Progenitor cell of endocrine pancreas (in vitro differentiated cells): ENCODE measurements at regions not wholly inside any gene's neighbourhood (a gene's known extent, or its start where the extent isn't known, plus 50 kb on each side); places are given as distances from the start of the nearest gene placed in this dataset.

Experiments used
- DNase-seq: peaks from one replicate; pipeline ENCODE4 v3.0.0; 2021; ENCODE audit warnings: low spot score; ENCODE audit not compliant: unreplicated experiment
- H3K27ac Mint-ChIP-seq: 2 replicates; pipeline ENCODE4 v1.8.0; 2021; ENCODE audit warnings: mild to moderate bottlenecking, moderate library complexity, mixed read lengths
- H3K27me3 Mint-ChIP-seq: 2 replicates; pipeline ENCODE4 v1.8.0; 2021; ENCODE audit warnings: mixed read lengths
- H3K36me3 Mint-ChIP-seq: 2 replicates; pipeline ENCODE4 v1.8.0; 2022; ENCODE audit warnings: mixed read lengths; ENCODE audit not compliant: insufficient read depth
- H3K4me1 Mint-ChIP-seq: 2 replicates; pipeline ENCODE4 v1.8.0; 2021; ENCODE audit warnings: low read depth, mixed read lengths
- H3K4me3 Mint-ChIP-seq: 2 replicates; pipeline ENCODE4 v1.8.0; 2021; ENCODE audit warnings: low read depth, mild to moderate bottlenecking, moderate library complexity, mixed read lengths
- H3K9me3 Mint-ChIP-seq: 2 replicates; pipeline ENCODE4 v1.8.0; 2021; ENCODE audit warnings: low read depth, mixed read lengths
- TF ChIP-seq, protein P1 (sequence below): fragments of 200-600 bp; sonication (generic); IDR thresholded peaks from one replicate; pipeline ENCODE4 v1.5.0; 2021; ENCODE audit warnings: antibody characterized with exemption, mild to moderate bottlenecking; ENCODE audit not compliant: unreplicated experiment

DNA sequence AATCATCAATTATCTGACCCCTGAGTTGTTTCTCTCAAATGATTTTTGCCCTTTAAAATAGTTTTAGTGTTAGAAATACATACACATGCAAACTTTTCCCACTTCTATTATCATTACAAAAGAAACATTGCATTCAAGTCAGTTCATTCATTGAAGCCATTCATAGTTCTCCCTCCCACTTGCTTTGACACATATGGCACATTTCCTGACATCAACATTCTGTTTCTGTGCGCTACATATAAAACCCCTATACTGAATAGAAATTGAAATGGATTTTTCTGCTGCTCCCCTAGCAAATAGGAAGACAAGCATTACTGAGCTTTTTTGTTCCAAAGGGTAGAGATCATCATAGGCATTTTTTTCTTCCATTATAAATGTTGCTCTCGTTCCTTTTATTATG, 497.9 kb upstream of the PCDH10 start:
- TF ChIP-seq, protein P1, sequence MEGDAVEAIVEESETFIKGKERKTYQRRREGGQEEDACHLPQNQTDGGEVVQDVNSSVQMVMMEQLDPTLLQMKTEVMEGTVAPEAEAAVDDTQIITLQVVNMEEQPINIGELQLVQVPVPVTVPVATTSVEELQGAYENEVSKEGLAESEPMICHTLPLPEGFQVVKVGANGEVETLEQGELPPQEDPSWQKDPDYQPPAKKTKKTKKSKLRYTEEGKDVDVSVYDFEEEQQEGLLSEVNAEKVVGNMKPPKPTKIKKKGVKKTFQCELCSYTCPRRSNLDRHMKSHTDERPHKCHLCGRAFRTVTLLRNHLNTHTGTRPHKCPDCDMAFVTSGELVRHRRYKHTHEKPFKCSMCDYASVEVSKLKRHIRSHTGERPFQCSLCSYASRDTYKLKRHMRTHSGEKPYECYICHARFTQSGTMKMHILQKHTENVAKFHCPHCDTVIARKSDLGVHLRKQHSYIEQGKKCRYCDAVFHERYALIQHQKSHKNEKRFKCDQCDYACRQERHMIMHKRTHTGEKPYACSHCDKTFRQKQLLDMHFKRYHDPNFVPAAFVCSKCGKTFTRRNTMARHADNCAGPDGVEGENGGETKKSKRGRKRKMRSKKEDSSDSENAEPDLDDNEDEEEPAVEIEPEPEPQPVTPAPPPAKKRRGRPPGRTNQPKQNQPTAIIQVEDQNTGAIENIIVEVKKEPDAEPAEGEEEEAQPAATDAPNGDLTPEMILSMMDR: no peak
- Mint-ChIP-seq H3K27me3 (no peaks in the 10 kb centered on the region), H3K27ac (no peak overlapping the region), H3K9me3 (peaks cover 5% of the 10 kb centered on the region), H3K36me3 (no peaks in the 10 kb centered on the region), H3K4me3 (no peak overlapping the region), H3K4me1 (no peaks in the 10 kb centered on the region)
- DNase-seq: no peak

- no peak overlapping the region for H3K4me3 Mint-ChIP-seq
- no peak overlapping the region for H3K27ac Mint-ChIP-seq
- DNase-seq: no peak
- TF ChIP-seq, protein P1: no peak
- H3K27me3 Mint-ChIP-seq: no peaks in the 10 kb centered on the region
- no peaks in the 10 kb centered on the region for H3K4me1 Mint-ChIP-seq
- no peaks in the 10 kb centered on the region for H3K36me3 Mint-ChIP-seq
- peaks cover 12% of the 10 kb centered on the region for H3K9me3 Mint-ChIP-seq
Observed at GRCh38 chr4:132660181-132660580, 488.9 kb upstream of the PCDH10 start.

DNA sequence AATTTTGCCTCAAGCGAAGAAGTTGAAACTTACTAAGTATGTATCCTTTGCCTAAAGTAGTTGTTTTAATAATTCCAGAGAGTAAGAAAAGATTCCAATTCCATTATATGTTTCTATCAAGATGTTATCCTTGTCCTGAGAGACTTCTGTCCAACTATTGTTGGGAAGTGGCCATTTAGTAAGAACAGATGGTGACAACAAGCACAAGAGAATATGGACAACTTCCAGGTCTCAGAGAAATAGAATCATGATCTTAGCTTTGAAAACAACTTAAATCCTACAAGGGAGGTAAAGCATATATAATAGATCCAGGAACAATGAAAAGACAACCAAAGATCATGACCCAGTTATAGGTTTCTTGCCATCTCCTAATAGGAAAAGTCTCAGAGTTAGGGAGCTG, 486.6 kb upstream of the PCDH10 start:
- Mint-ChIP-seq H3K9me3 (peaks cover 5% of the 10 kb centered on the region), H3K4me1 (no peaks in the 10 kb centered on the region), H3K27ac (no peak overlapping the region), H3K4me3 (no peak overlapping the region), H3K27me3 (no peaks in the 10 kb centered on the region), H3K36me3 (no peaks in the 10 kb centered on the region)
- DNase-seq: no peak
- TF ChIP-seq, protein P1: no peak

DNA sequence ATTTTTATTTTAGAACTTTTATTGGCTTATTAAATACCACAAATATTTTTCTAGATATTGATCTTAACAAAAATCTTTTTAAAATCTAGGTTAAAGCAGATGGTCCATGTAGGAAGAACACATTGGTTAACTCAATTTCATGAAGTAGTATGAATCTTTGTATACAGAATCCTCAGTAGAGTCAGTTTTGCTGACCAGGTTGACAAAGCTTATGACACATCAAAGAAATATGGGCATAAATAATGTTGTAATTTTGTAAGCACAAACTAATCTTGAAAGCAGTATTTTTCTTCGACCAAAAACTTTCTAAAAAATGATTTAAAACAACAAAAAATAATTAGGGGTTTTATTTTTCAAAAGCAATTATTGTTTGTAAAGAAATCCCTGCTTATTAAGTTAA, 479.3 kb upstream of the PCDH10 start:
- TF ChIP-seq, protein P1: no peak
- Mint-ChIP-seq H3K36me3 (no peaks in the 10 kb centered on the region), H3K27me3 (no peaks in the 10 kb centered on the region), H3K4me1 (no peaks in the 10 kb centered on the region), H3K4me3 (no peak overlapping the region), H3K27ac (no peak overlapping the region), H3K9me3 (no peaks in the 10 kb centered on the region)
- DNase-seq: no peak

DNA sequence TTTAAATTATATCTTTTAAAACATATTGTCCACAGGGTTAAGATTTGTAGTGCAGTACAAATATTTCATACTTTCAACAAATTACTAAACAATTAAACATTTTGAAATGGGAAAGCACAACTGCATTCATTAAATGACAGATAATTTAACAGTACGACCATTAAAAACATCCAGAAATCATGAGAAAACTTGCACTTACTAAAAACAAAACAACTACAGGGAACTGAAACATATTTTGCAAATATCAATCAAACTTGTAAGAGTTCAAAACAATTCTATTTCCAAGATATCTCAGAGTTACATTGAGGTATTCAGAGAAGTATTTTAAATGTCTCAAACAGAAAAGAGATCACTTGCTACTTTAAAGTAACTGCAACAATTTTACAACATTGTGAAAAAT, 478.5 kb upstream of the PCDH10 start:
- no peak for DNase-seq
- no peak overlapping the region for H3K4me3 Mint-ChIP-seq
- no peaks in the 10 kb centered on the region for H3K4me1 Mint-ChIP-seq
- H3K27ac Mint-ChIP-seq: no peak overlapping the region
- H3K9me3 Mint-ChIP-seq: no peaks in the 10 kb centered on the region
- H3K27me3 Mint-ChIP-seq: no peaks in the 10 kb centered on the region
- no peaks in the 10 kb centered on the region for H3K36me3 Mint-ChIP-seq
- TF ChIP-seq, protein P1: no peak
